ENCODE measurements at regions not wholly inside any gene's neighbourhood (a gene's known extent, or its start where the extent isn't known, plus 50 kb on each side); places are given as distances from the start of the nearest gene placed in this dataset.

GRCh38 chr3:147760941-147761340 is 351.8 kb downstream of the ZIC1 start:
- TF ChIP-seq CTCF (IDR thresholded peaks at IDR 0.05; ENCODE audit: low read depth, low read length, poor library complexity, severe bottlenecking) (no peak), EZH2phosphoT487 (IDR thresholded peaks at IDR 0.05; ENCODE audit: borderline replicate concordance, low read length) (no peak)
- H3K27ac ChIP-seq (ENCODE audit: low read depth, low read length), result no peak overlapping the region
- no peaks in the 10 kb centered on the region for H3F3A ChIP-seq (ENCODE audit: control insufficient read depth, insufficient read depth)
- H3K4me2 ChIP-seq (ENCODE audit: low read length), result no peak overlapping the region
- H3K9me2 ChIP-seq (replicated peaks; ENCODE audit: control insufficient read depth, low read length), result no peaks in the 10 kb centered on the region
- no peaks in the 10 kb centered on the region for H3K36me3 ChIP-seq (ENCODE audit: control insufficient read depth, low read length)
- no peaks in the 10 kb centered on the region for H4K20me1 ChIP-seq (ENCODE audit: control insufficient read depth, insufficient read depth, low read depth, low read length)
- H3K4me3 ChIP-seq (ENCODE audit: low read length), result no peak overlapping the region
- H3K4me1 ChIP-seq (ENCODE audit: control insufficient read depth, low read length), result no peaks in the 10 kb centered on the region
- H3K9me3 ChIP-seq (ENCODE audit: control insufficient read depth, insufficient read depth, low read length), result no peaks in the 10 kb centered on the region
- no peaks in the 10 kb centered on the region for H3K79me2 ChIP-seq (ENCODE audit: control insufficient read depth, low read length)
- no peaks in the 10 kb centered on the region for H3K27me3 ChIP-seq (ENCODE audit: control insufficient read depth, low read length)

GRCh38 chr3:147773116-147773630 is 364.0 kb downstream of the ZIC1 start:
- H3K79me2 ChIP-seq (ENCODE audit: control insufficient read depth, low read length), result no peaks in the 10 kb centered on the region
- H3K27ac ChIP-seq (ENCODE audit: low read depth, low read length), result no peak overlapping the region
- no peaks in the 10 kb centered on the region for H3K9me3 ChIP-seq (ENCODE audit: control insufficient read depth, insufficient read depth, low read length)
- no peaks in the 10 kb centered on the region for H3K9me2 ChIP-seq (replicated peaks; ENCODE audit: control insufficient read depth, low read length)
- no peak overlapping the region for H3K4me2 ChIP-seq (ENCODE audit: low read length)
- no peaks in the 10 kb centered on the region for H4K20me1 ChIP-seq (ENCODE audit: control insufficient read depth, insufficient read depth, low read depth, low read length)
- H3K27me3 ChIP-seq (ENCODE audit: control insufficient read depth, low read length), result no peaks in the 10 kb centered on the region
- no peak for TF ChIP-seq EZH2phosphoT487 (IDR thresholded peaks at IDR 0.05; ENCODE audit: borderline replicate concordance, low read length)
- no peak for TF ChIP-seq CTCF (IDR thresholded peaks at IDR 0.05; ENCODE audit: low read depth, low read length, poor library complexity, severe bottlenecking)
- H3K36me3 ChIP-seq (ENCODE audit: control insufficient read depth, low read length), result no peaks in the 10 kb centered on the region
- H3K4me3 ChIP-seq (ENCODE audit: low read length), result no peak overlapping the region
- no peaks in the 10 kb centered on the region for H3F3A ChIP-seq (ENCODE audit: control insufficient read depth, insufficient read depth)
- H3K4me1 ChIP-seq (ENCODE audit: control insufficient read depth, low read length), result no peaks in the 10 kb centered on the region

DNA sequence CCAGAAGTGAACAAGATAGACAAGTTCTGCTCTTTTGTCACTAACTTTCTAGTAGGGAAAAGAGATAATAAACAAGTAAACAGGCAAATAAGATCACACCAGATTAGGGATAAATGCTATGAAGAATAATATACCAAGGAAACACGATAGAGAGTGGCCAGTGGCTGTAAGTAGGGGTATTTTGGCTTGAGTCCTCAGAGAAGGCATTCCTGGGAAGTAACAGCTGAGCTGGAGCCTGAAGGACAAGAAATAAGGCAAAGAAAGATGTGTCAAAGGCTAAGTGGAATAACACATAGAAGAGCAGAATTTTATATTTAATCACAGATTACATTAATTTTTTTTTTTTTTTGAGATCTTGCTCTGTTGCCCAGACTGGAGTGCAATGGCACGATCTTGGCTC is 366.2 kb downstream of the ZIC1 start:
- Histone ChIP-seq H3K4me2 (ENCODE audit: low read length) (no peak overlapping the region), H3K27ac (ENCODE audit: low read depth, low read length) (no peak overlapping the region), H3K4me3 (ENCODE audit: low read length) (no peak overlapping the region), H3K79me2 (ENCODE audit: control insufficient read depth, low read length) (no peaks in the 10 kb centered on the region), H3K9me3 (ENCODE audit: control insufficient read depth, insufficient read depth, low read length) (no peaks in the 10 kb centered on the region), H3K27me3 (ENCODE audit: control insufficient read depth, low read length) (no peaks in the 10 kb centered on the region), H3F3A (ENCODE audit: control insufficient read depth, insufficient read depth) (no peaks in the 10 kb centered on the region), H3K36me3 (ENCODE audit: control insufficient read depth, low read length) (no peaks in the 10 kb centered on the region), H3K4me1 (ENCODE audit: control insufficient read depth, low read length) (no peaks in the 10 kb centered on the region), H4K20me1 (ENCODE audit: control insufficient read depth, insufficient read depth, low read depth, low read length) (no peaks in the 10 kb centered on the region), H3K9me2 (replicated peaks; ENCODE audit: control insufficient read depth, low read length) (no peaks in the 10 kb centered on the region)
- TF ChIP-seq CTCF (IDR thresholded peaks at IDR 0.05; ENCODE audit: low read depth, low read length, poor library complexity, severe bottlenecking) (no peak), EZH2phosphoT487 (IDR thresholded peaks at IDR 0.05; ENCODE audit: borderline replicate concordance, low read length) (no peak)
